ENCODE measurements at regions not wholly inside any gene's neighbourhood (a gene's known extent, or its start where the extent isn't known, plus 50 kb on each side); places are given as distances from the start of the nearest gene placed in this dataset.
"Not testable (repeated sequence)": the region's sequence is repeated elsewhere in the genome, so short reads cannot be mapped to it uniquely, and the experiment has no call there.

DNA sequence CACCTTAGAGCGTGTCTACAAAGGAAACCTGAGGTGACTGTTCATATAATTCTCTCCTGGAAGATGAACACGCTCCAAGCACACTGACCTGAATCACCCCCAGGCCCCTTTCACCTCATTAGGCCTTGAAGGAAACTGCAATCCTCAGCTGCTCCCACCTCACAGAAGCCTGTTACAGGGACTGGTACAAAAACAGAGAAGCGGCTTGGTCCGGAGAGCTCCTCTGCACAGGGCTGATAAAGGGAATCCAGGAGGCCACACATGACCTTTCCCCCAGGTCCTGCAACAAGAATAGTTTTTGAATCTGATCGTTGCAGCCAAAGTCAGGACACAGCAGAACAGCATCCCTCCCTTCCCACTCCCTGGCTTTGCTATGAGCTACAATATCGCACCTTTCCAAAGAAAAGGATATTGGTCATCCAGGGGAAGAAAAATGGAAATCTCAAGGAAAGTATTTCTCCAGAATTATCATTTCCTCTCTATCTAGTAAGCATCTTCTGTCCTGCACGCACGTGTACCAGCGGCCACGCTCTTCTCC lies 666.7 kb downstream of the UQCRFS1 start:
- DNase-seq = no peak

- DNase-seq = not testable (repeated sequence)
Measured at GRCh38 chr19:28545397-28545796, 667.6 kb downstream of the UQCRFS1 start.

- no peak for DNase-seq
Measured at GRCh38 chr19:28544451-28545261, 668.3 kb downstream of the UQCRFS1 start.

DNA sequence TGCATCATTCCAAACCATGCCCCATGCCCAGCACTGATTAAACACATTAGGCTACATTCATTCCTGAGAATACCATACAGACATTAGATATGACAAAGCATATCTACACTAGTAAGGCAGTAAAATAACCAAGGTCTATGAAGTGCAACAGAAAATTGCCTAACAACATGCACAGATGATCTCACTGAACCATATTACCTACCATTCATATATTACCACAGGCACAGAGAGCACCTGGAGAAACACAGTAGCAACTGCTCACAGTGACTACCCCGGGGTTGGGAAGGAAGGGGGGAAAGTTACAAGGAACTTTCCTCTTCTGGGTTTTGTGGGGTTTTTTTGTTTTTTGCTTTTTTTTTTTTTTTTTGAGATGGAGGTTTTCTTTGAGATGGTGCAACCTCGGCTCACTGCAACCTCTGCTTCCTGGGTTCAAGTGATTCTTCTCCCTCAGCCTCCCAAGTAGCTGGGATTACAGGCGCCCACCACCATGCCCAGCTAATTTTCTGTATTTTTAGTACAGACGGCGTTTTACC lies 669.6 kb downstream of the UQCRFS1 start:
- DNase-seq = no peak

- DNase-seq = no peak
Measured at GRCh38 chr19:28542394-28543243, 670.3 kb downstream of the UQCRFS1 start.

DNA sequence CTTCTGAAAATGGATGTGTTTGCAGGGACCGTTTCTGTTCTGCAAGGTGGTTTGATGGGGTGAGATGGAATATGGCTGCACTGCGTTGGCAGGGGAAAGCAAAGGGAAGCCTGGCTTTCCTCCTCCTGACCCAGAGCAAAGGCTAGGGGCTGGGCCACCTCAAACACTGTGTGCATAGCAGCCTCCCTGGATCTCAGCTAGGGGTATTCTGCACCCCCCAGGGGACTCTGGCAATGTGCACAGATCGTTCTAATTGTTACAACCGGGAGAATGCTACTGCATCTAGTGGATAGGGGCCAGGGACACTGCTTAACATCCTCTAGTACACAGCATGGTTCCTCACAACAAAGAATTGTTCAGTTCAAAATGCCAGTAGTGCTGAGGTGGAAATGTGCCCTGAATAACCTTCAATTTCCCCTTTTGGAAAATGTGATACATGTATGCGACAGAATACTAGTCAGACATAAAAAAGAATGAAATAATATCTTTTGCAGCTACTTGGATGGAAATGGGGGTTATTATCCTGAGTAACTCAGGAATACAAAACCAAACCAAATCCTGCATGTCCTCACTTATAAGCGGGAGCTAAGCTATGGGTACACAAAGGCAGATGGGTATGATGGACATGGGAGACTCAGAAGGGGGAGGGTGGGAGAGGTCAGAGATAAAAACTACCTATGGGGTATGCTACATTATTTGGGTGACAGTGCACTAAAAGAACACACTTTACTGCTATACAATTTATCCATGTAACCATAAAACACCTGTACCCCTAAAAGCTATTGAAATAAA lies 671.2 kb downstream of the UQCRFS1 start:
- DNase-seq = no peak

DNA sequence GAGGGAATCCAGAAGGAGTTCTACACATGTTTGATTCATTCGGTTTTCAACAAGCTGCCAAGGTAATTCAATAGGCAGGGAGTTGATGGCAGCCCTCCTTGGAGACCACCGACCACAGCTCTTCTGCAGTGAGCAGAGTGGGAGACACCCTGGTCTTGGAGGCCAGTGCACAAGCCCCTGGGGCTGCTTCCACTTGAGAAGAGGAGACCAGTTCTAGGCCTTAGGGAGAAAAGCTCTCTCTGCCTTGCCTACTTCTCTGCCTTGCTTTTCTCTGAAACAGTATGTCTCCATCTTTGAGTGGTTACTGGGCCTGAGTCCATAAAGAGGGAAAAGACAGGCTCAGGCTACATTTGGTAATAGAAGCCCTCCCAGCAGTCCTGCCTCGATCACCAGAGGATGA lies 671.9 kb downstream of the UQCRFS1 start:
- DNase-seq = no peak

GRCh38 chr19:28540385-28540784 lies 672.6 kb downstream of the UQCRFS1 start:
- DNase-seq = not testable (repeated sequence)

DNA sequence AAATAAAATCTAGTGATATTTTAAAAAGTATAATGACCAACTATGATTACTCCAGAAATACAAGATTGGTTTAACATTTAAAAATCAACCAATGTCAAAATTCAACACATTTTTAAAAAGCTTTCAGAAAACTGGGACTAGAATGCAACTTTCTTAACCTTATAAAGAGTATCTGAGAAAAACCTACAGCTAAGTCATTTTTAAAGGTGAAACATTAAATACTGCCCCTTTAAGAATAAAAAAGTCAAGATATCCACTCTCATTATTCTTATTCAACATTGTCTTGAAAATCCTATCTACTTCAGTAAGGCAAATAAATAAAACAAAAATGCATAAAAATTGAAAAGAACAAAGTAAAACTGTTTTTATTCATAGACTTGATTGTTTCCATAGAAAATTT lies 673.2 kb downstream of the UQCRFS1 start:
- DNase-seq = no peak

DNA sequence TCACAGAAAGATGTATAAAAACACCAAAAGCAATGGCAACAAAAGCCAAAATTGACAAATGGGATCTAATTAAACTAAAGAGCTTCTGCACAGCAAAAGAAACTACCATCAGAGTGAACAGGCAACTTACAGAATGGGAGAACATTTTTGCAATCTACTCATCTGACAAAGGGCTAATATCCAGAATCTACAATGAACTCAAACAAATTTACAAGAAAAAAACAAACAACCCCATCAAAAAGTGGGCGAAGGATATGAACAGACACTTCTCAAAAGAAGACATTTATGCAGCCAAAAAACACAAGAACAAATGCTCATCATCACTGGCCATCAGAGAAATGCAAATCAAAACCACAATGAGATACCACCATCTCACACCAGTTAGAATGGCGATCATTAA lies 674.4 kb downstream of the UQCRFS1 start:
- DNase-seq = not testable (repeated sequence)

GRCh38 chr19:28537896-28538295 lies 675.1 kb downstream of the UQCRFS1 start:
- DNase-seq = no peak

DNA sequence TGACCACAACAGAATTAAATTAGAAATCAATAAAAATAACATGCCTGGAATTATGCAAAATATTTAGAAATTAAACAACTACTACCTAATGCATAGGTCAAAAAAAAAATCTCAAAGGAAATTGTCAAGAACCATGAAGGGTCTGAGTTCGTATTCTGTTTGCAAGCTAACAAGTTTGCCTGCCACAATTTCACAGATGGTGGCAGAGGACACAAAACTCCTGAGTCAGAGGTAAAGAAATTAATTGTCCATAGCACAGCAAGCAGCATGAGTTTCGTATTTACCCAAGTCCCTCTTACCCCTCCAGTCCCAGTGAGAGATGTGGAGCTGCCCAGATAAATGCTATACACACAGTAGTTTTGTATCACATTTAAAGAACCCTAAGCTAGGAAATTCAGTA lies 675.9 kb downstream of the UQCRFS1 start:
- no peak for DNase-seq

GRCh38 chr19:28535352-28535775 lies 677.6 kb downstream of the UQCRFS1 start:
- no peak for DNase-seq

DNA sequence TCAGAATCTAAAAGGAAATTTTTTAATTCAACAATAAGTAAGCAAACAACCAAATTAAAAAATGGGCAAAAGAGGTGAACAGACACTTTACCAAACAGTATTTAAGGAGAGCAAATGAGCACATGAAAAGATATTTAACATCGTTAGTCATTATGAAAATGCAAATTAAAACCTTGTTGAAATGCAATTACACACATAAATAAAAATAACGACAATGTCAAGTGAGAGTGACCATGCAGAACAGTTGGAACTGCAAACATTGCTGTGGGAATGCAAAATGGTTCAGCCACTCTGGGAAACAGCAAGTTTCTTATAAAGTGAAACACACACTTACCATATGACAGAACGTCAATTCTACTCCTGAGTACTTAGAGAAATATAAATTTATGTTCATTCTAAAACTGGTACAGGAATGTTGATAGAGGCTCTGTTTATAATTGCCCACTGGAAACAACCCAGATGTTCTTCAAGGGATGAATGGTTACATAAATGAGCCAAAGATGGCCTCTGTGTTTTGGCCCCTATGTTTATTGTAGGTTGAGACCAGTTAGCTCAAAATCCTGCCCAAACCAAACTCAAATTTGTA lies 678.1 kb downstream of the UQCRFS1 start:
- no peak for DNase-seq

GRCh38 chr19:28532765-28533341 lies 680.1 kb downstream of the UQCRFS1 start:
- no peak for DNase-seq

- no peak for DNase-seq
Measured at GRCh38 chr19:28531979-28532378, 681.0 kb downstream of the UQCRFS1 start.

- DNase-seq = no peak
Measured at GRCh38 chr19:28530406-28531035, 682.4 kb downstream of the UQCRFS1 start.

DNA sequence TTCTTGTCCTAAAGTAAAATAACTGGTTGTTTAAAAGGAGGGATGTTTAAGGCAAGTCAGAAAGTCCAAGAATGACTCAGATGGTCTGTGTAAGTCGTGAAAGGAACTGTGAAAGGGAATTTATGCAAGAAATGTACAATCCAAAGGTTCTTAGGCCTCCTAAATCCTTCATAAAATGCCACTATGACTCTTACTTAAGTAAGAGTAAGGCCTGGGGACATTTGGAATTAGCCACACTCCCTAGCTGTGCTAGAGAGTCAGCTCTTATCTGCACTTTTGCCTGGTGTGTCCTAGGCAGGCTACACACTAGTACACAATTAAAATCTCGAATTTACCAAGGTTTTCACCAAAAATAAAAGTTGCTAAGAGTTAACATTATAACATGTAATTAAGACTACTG lies 686.9 kb downstream of the UQCRFS1 start:
- DNase-seq = no peak

DNA sequence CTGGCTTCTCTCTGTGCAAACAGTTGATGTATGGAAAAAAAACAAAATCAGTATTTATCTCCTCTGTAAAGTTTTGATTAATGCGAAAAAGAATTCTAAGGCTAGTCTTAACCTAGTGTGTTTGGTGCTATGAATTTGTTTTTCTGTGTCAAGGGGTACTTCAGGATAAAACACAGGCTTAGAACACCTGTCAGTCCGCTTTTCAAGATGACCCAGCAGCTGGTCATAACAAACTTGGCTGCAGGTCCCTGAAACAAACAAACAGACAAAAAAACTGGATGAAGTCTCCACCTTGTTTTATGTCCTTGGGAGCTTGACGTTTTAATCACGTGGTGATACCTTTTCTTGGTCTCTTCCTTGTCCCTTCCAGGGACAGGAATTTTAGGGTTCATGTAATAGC lies 689.3 kb downstream of the UQCRFS1 start:
- peak; percentile 45 for DNase-seq

DNA sequence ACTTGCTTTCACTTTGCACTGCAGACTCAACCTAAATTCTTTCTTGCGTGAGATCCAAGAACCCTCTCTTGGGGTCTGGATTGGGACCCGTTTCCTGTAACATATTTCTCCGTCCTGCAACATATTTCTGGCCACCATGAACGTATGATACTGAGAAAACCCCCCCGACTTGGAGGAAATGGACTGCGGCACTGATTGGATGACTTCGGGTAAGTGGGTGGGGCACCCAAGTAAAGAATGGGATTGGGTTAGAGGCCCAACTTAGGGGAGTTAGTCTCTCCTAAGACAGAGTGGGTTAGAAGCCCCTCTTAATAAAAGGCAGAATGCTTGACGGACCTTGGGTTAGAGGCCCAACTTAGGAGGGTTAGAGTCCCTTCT lies 690.4 kb downstream of the UQCRFS1 start:
- no peak for DNase-seq
